ENCODE measurements at regions not wholly inside any gene's neighbourhood (a gene's known extent, or its start where the extent isn't known, plus 50 kb on each side); places are given as distances from the start of the nearest gene placed in this dataset.

- TF ChIP-seq POLR2A (IDR thresholded peaks at IDR 0.05) (no peak), CTCF (IDR thresholded peaks at IDR 0.05) (no peak), POLR2AphosphoS5 (IDR thresholded peaks at IDR 0.05) (no peak), EP300 (IDR thresholded peaks at IDR 0.05; ENCODE audit: low read depth) (no peak)
Observed at GRCh38 chrX:6962006-6962355, 185.5 kb upstream of the STS start.

Data from transverse colon (tissue), 4 donors.